Right lobe of liver (tissue), 6 donors: ENCODE measurements at regions not wholly inside any gene's neighbourhood (a gene's known extent, or its start where the extent isn't known, plus 50 kb on each side); places are given as distances from the start of the nearest gene placed in this dataset.

Experiments used
- ATAC-seq, 4 donors: fragments of 200-7000 bp; cut with Tn5 transposase; one replicate each; pipeline ENCODE4 v1.9.1; 2020; ENCODE audit warnings: mild to moderate bottlenecking in 4 of 4, moderate library complexity in 4 of 4
- DNase-seq, 3 donors: peaks; one replicate each; pipeline ENCODE4 v3.0.0-alpha.2; 2020
- H3K27ac ChIP-seq, 3 donors: fragments of 200-600 bp; one replicate each; pipeline ENCODE4 v1.8.0; 2022
- H3K27me3 ChIP-seq, 2 donors: fragments of 200-600 bp; one replicate each; pipeline ENCODE4 v1.8.0; 2022
- H3K36me3 ChIP-seq, 4 donors: fragments of 200-600 bp; sonication (generic) in 1 of 4; one replicate each; pipeline versions ENCODE4 v1.5.1 to v1.8.0; 2017 to 2022; ENCODE audit warnings: control low read depth in 1 of 4
- H3K4me1 ChIP-seq, 4 donors: fragments of 200-600 bp; sonication (generic) in 1 of 4; one replicate each; pipeline versions ENCODE4 v1.5.1 to v1.8.0; 2017 to 2022; ENCODE audit warnings: control low read depth in 1 of 4
- H3K4me3 ChIP-seq, 3 donors: fragments of 200-600 bp; one replicate each; pipeline ENCODE4 v1.8.0; 2022
- H3K9me3 ChIP-seq, 4 donors: fragments of 200-600 bp; sonication (generic) in 1 of 4; one replicate each; pipeline versions ENCODE4 v1.5.1 to v1.8.0; 2017 to 2022; ENCODE audit warnings: control low read depth in 1 of 4
- POLR2A ChIP-seq: fragments of 450-650 bp; IDR thresholded peaks from one replicate; pipeline ENCODE4 v1.6.1; 2017; ENCODE audit warnings: antibody characterized with exemption, mild to moderate bottlenecking
- WGBS: methylation state at CpG from one replicate; pipeline ENCODE4 v1.1.6; 2018; ENCODE audit warnings: low coverage, low lambda C conversion rate; ENCODE audit not compliant: insufficient coverage; ENCODE audit errors: missing lambda C conversion rate; 5-methylcytosine and 5-hydroxymethylcytosine counted together
- intact Hi-C, 2 donors: fragments of 100-400 bp; cut with DNase I; formaldehyde crosslinking; loops; one replicate each; pipeline versions ENCODE4 v1.11.2 to v1.14.1; 2022
- TF ChIP-seq, protein P1 (sequence below), 4 donors: fragments of 200-600 bp in 3 of 4; fragments of 450-650 bp in 1 of 4; IDR thresholded peaks; one replicate each; pipeline versions ENCODE4 v1.5.1 to v1.8.0; 2016 to 2022; ENCODE audit warnings: antibody characterized with exemption in 4 of 4, mild to moderate bottlenecking in 2 of 4
- donor health status: DM: no; HTN: yes; CAD: no.
- donor health status: DM: no; HTN: no; CAD: no.
- donor health status: DM: no; HTN: no; CAD: no.
- donor health status: DM: no; HTN: yes; CAD: no.
- donor health status: DM: no; HTN: yes; CAD: no.

DNA sequence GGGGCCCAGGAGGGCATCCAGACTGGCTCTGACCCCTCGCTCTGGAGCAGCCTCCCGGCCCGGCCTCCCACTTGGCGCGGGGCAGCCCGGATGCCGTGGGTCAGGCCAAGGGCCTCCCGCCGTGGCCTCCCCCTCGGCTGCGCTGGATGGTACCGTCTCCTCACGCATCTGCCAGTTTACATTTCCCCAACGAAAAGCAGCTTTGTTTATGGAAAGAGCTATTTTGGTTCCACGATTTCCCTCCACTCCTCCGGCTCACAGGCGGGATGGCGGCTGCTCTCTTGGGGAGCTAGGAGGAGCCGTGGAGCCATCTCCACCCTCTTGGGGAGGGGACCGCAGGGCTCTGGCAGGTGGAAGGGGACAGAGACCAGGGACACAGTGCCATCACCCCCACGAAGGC is 93.2 kb upstream of the MYL10 start:
- DNase-seq (no peak), ATAC-seq (no peak)
- 64% methylated on average over 8 of the region's 21 CpGs for whole genome bisulfite sequencing
- intact Hi-C loops: no loop called here
- Histone ChIP-seq H3K4me3 (no peak overlapping the region), H3K36me3 (no peaks in the 10 kb centered on the region), H3K9me3 (no peaks in the 10 kb centered on the region), H3K27me3 (no peaks in the 10 kb centered on the region), H3K27ac (no peak overlapping the region), H3K4me1 (peaks cover 0 to 10% (median 0%) of the 10 kb centered on the region in 4 donors)
- TF ChIP-seq POLR2A: no peak
- TF ChIP-seq, protein P1, sequence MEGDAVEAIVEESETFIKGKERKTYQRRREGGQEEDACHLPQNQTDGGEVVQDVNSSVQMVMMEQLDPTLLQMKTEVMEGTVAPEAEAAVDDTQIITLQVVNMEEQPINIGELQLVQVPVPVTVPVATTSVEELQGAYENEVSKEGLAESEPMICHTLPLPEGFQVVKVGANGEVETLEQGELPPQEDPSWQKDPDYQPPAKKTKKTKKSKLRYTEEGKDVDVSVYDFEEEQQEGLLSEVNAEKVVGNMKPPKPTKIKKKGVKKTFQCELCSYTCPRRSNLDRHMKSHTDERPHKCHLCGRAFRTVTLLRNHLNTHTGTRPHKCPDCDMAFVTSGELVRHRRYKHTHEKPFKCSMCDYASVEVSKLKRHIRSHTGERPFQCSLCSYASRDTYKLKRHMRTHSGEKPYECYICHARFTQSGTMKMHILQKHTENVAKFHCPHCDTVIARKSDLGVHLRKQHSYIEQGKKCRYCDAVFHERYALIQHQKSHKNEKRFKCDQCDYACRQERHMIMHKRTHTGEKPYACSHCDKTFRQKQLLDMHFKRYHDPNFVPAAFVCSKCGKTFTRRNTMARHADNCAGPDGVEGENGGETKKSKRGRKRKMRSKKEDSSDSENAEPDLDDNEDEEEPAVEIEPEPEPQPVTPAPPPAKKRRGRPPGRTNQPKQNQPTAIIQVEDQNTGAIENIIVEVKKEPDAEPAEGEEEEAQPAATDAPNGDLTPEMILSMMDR (IDR thresholded peaks at IDR 0.05): no peak

DNA sequence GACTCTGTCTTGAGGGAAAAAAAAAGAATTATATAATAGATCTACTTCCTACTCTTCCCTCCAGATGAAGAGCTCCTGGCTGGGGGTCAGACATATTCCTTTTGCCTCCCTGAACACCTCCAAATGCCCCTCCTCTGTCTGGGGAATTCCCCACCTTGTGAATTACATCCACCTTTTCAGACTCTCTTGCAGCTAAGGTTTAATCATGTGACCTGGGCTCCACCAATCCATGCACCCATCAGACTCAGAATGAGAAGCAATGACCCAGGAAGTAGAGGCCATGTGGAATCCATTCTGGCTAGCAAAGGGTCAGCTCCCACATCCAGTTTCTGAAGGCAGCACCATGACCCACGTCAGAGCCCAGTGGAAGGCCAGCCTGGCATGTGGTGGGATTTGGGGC is 93.6 kb upstream of the CUX1 start:
- WGBS: no CpG with 5 or more reads among the region's 1 CpG
- TF ChIP-seq, protein P1 (IDR thresholded peaks at IDR 0.05): no peak
- no peak for TF ChIP-seq POLR2A
- no peaks in the 10 kb centered on the region for H3K36me3 ChIP-seq

GRCh38 chr7:101724957-101725356 is 92.5 kb upstream of the CUX1 start:
- WGBS: 68% methylated on average over 8 of the region's 9 CpGs
- no peak for DNase-seq
- no peaks in the 10 kb centered on the region for H3K9me3 ChIP-seq
- H3K4me3 ChIP-seq: no peak overlapping the region
- no peak overlapping the region for H3K27ac ChIP-seq
- TF ChIP-seq, protein P1 (IDR thresholded peaks at IDR 0.05): no peak
- TF ChIP-seq POLR2A: no peak
- H3K4me1 ChIP-seq: no peaks in the 10 kb centered on the region
- no peaks in the 10 kb centered on the region for H3K27me3 ChIP-seq
- H3K36me3 ChIP-seq: no peaks in the 10 kb centered on the region
- ATAC-seq: no peak
- intact Hi-C loops: no loop called here

More for the DNA sequence above, 93.6 kb upstream of the CUX1 start:
- DNase-seq (no peak), ATAC-seq (no peak)
- H3K27ac ChIP-seq: no peak overlapping the region
- H3K27me3 ChIP-seq: no peaks in the 10 kb centered on the region
- intact Hi-C loops: no loop called here
- H3K4me3 ChIP-seq: no peak overlapping the region
- H3K4me1 ChIP-seq: no peaks in the 10 kb centered on the region
- no peaks in the 10 kb centered on the region for H3K9me3 ChIP-seq

GRCh38 chr7:101725921-101726320 is 91.5 kb upstream of the CUX1 start:
- Histone ChIP-seq H3K9me3 (no peaks in the 10 kb centered on the region), H3K27me3 (no peaks in the 10 kb centered on the region), H3K4me1 (no peaks in the 10 kb centered on the region), H3K27ac (no peak overlapping the region), H3K4me3 (no peak overlapping the region), H3K36me3 (no peaks in the 10 kb centered on the region)
- intact Hi-C loops: no loop called here
- TF ChIP-seq, protein P1 (IDR thresholded peaks at IDR 0.05): no peak
- TF ChIP-seq POLR2A: no peak
- no peak for ATAC-seq
- 100% methylated on average over 1 of the region's 7 CpGs for WGBS
- DNase-seq: no peak

- WGBS: 91% methylated on average over 3 of the region's 6 CpGs
Measured at GRCh38 chr7:101727184-101727583, 90.2 kb upstream of the CUX1 start.

More at GRCh38 chr7:101727184-101727583, 90.2 kb upstream of the CUX1 start:
- intact Hi-C loops: no loop called here
- ATAC-seq (no peak), DNase-seq (no peak)
- no peak overlapping the region for H3K27ac ChIP-seq
- no peaks in the 10 kb centered on the region for H3K9me3 ChIP-seq
- no peaks in the 10 kb centered on the region for H3K4me1 ChIP-seq
- H3K4me3 ChIP-seq: no peak overlapping the region
- no peak for TF ChIP-seq POLR2A
- TF ChIP-seq, protein P1 (IDR thresholded peaks at IDR 0.05): no peak
- no peaks in the 10 kb centered on the region for H3K36me3 ChIP-seq
- H3K27me3 ChIP-seq: no peaks in the 10 kb centered on the region
